HepG2 (cell line): ENCODE measurements at regions not wholly inside any gene's neighbourhood (a gene's known extent, or its start where the extent isn't known, plus 50 kb on each side); places are given as distances from the start of the nearest gene placed in this dataset.

ENCODE experiments used
- ATAC-seq: fragments of 200-7000 bp; cut with Tn5 transposase; 3 replicates; pipeline ENCODE4 v1.9.1; 2020; ENCODE audit warnings: mild to moderate bottlenecking, moderate library complexity
- BruUV-seq: library from RNA; stranded (reverse); fragments of 400-500 nt; replicated peaks from 2 replicates; lab custom pipeline; 2021; lab: Mats Ljungman, UMichigan
- CTCF ChIA-PET: fragments of 300-600 bp; formaldehyde crosslinking; extraction: SDS; loops from one replicate; lab custom pipeline; 2021; ENCODE audit warnings: low total read pairs, inconsistent platforms, low intra/inter-chr PET ratio; lab: Yijun Ruan, JAX
- POLR2A ChIA-PET: fragments of 350-600 bp; sonication (Branson Sonifier 250); formaldehyde crosslinking; loops from one replicate; lab custom pipeline; 2020; ENCODE audit warnings: antibody characterized with exemption, inconsistent platforms; lab: Yijun Ruan, JAX
- DNase-seq: peaks from one replicate; pipeline ENCODE4 v3.0.0-alpha.2; 2015; ENCODE audit warnings: low spot score
- FAIRE-seq: peaks from 3 replicates; lab custom pipeline; 2011; peaks lifted over from hg19 to GRCh38; lab: Jason Lieb, UNC
- H2AFZ ChIP-seq: one replicate; pipeline ENCODE4 v1.6.1; 2011; ENCODE audit warnings: low read length, inconsistent platforms
- H3K27ac ChIP-seq: fragments of 300-600 bp; 3 replicates; pipeline ENCODE4 v1.8.0; 2011; ENCODE audit warnings: mixed run types, mild to moderate bottlenecking, mixed read lengths, low read length, inconsistent platforms; ENCODE audit not compliant: insufficient read depth; ENCODE audit errors: extremely low read length
- H3K27me3 ChIP-seq, 2 experiments: fragments of 200-600 bp in 1 of 2; 2 replicates in 1 of 2; 3 replicates in 1 of 2; pipeline versions ENCODE4 v1.6.0 to v1.8.0; 2011; ENCODE audit warnings: low read length in 2 of 2, mild to moderate bottlenecking in 2 of 2, moderate library complexity in 2 of 2, inconsistent platforms in 1 of 2; ENCODE audit not compliant: insufficient read depth in 2 of 2, control insufficient read depth in 1 of 2
- H3K36me3 ChIP-seq, 2 experiments: fragments of 200-600 bp in 1 of 2; replicated peaks in 1 of 2; 2 replicates in 1 of 2; 3 replicates in 1 of 2; pipeline versions ENCODE4 v1.5.1 to v1.8.0; 2011; ENCODE audit warnings: low read length in 2 of 2, inconsistent platforms in 1 of 2; ENCODE audit not compliant: insufficient read depth in 2 of 2, control insufficient read depth in 1 of 2
- H3K4me1 ChIP-seq: 2 replicates; pipeline ENCODE4 v1.5.1; 2012; ENCODE audit warnings: low read length, inconsistent platforms; ENCODE audit not compliant: insufficient read depth
- H3K4me2 ChIP-seq: 2 replicates; pipeline ENCODE4 v1.6.0; 2011; ENCODE audit warnings: low read depth, low read length, inconsistent platforms
- H3K4me3 ChIP-seq, 3 experiments: fragments of 200-600 bp in 1 of 3; sonication (generic), shearing (Covaris generic) in 1 of 3; replicated peaks in 1 of 3; 2 replicates each; pipeline ENCODE4 v1.5.1; 2011 to 2016; ENCODE audit warnings: low read length in 3 of 3, inconsistent platforms in 2 of 3, low read depth in 2 of 3, mild to moderate bottlenecking in 2 of 3, control low read depth in 1 of 3, mixed read lengths in 1 of 3; ENCODE audit not compliant: insufficient read depth in 1 of 3
- H3K79me2 ChIP-seq: one replicate; pipeline ENCODE4 v1.6.1; 2011; ENCODE audit warnings: low read length, inconsistent platforms; ENCODE audit not compliant: insufficient read depth
- H3K9ac ChIP-seq: 2 replicates; pipeline ENCODE4 v1.6.0; 2011; ENCODE audit warnings: mild to moderate bottlenecking, low read depth, low read length, inconsistent platforms; ENCODE audit not compliant: insufficient read depth
- H3K9me3 ChIP-seq: 2 replicates; pipeline ENCODE4 v1.5.1; 2012; ENCODE audit warnings: mild to moderate bottlenecking, low read length
- H4K20me1 ChIP-seq: 2 replicates; pipeline ENCODE4 v1.6.0; 2011; ENCODE audit warnings: inconsistent platforms, mild to moderate bottlenecking, low read length, moderate library complexity; ENCODE audit not compliant: insufficient read depth
- FOXP4 ChIP-seq: sonication (generic); formaldehyde crosslinking; IDR thresholded peaks from 2 replicates; pipeline ENCODE4 v1.4.0; 2020; ENCODE audit warnings: missing genetic modification reagents
- GATAD2A ChIP-seq: IDR thresholded peaks from 2 replicates; pipeline ENCODE4 v1.6.1; 2016
- JARID2 ChIP-seq: sonication (generic); formaldehyde crosslinking; IDR thresholded peaks from 2 replicates; pipeline ENCODE4 v1.8.1; 2023; ENCODE audit warnings: missing genetic modification reagents, inconsistent platforms; ENCODE audit not compliant: insufficient replicate concordance
- KDM5B ChIP-seq: sonication (generic); formaldehyde crosslinking; IDR thresholded peaks from 2 replicates; pipeline ENCODE4 v1.4.0; 2020; ENCODE audit warnings: missing genetic modification reagents, mild to moderate bottlenecking, borderline replicate concordance
- MBNL3 ChIP-seq: fragments of 250-450 bp; sonication (Bioruptor Pico); conservative IDR thresholded peaks from 2 replicates; pipeline ENCODE4 v1.8.0; 2022; ENCODE audit warnings: mild to moderate bottlenecking, inconsistent platforms
- RARA ChIP-seq: IDR thresholded peaks from 2 replicates; pipeline ENCODE4 v1.6.1; 2016; ENCODE audit warnings: missing genetic modification reagents, missing compliant biosample characterization
- RXRA ChIP-seq: sonication (generic); formaldehyde crosslinking; IDR thresholded peaks from 2 replicates; pipeline ENCODE4 v1.5.1; 2020; ENCODE audit warnings: missing genetic modification reagents
- ZNF598 ChIP-seq: sonication (generic); formaldehyde crosslinking; IDR thresholded peaks from 2 replicates; pipeline ENCODE4 v1.5.1; 2020; ENCODE audit warnings: mild to moderate bottlenecking, missing genetic modification reagents, borderline replicate concordance
- ZNF644 ChIP-seq: IDR thresholded peaks from 2 replicates; pipeline ENCODE4 v1.6.1; 2016; ENCODE audit warnings: low read depth
- ZNF674 ChIP-seq: sonication (generic); formaldehyde crosslinking; IDR thresholded peaks from 2 replicates; pipeline ENCODE4 v1.5.0; 2020; ENCODE audit warnings: low read depth, mild to moderate bottlenecking, missing genetic modification reagents
- WGBS: methylation state at CpG from one replicate; pipeline ENCODE4 v1.1.6; 2017; ENCODE audit warnings: low lambda C conversion rate; 5-methylcytosine and 5-hydroxymethylcytosine counted together
- in situ Hi-C: cut with HindIII; loops from 2 replicates; pipeline ENCODE4 v1.10.0; 2017; ENCODE audit warnings: low pct_unique_long_range_greater_than_20kb; ENCODE audit not compliant: extremely low pct_ligation_motif_present
- intact Hi-C: fragments of 100-400 bp; cut with micrococcal nuclease; formaldehyde crosslinking; loops from one replicate; pipeline ENCODE4 v1.10.0; 2022; ENCODE audit not compliant: unreplicated experiment
- TF ChIP-seq, protein P1 (sequence below): sonication (generic); formaldehyde crosslinking; IDR thresholded peaks from 2 replicates; pipeline ENCODE4 v1.4.0; 2020; ENCODE audit warnings: missing genetic modification reagents
- TF ChIP-seq, protein P2 (sequence below): sonication (generic); formaldehyde crosslinking; IDR thresholded peaks from 2 replicates; pipeline ENCODE4 v1.5.0; 2020; ENCODE audit warnings: mild to moderate bottlenecking, missing genetic modification reagents, borderline replicate concordance
- TF ChIP-seq, protein P3 (sequence below): sonication (generic); formaldehyde crosslinking; IDR thresholded peaks from 2 replicates; pipeline ENCODE4 v1.8.0; 2022; ENCODE audit warnings: mild to moderate bottlenecking, missing genetic modification reagents

DNA sequence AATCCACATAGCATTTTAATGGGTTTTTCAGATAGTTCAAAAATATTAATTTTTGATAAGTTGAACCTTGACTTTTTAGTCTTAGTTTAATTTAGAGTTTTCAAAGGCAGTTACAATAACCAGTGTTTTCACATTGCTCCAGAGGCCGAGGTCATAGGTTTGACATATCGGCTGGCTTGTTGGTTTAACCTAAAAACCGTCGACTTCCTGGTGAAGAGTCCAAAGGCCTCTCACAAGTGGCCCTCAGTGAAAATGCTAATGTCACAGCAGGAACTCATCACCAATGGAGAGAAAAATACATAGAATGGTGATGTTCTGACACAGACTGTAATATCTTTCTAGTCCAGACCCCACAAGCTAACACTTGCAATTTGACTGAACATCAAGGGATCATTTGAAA, 642.3 kb downstream of the PLOD2 start:
- ChIA-PET POLR2A (no interaction called here), CTCF (no interaction called here)
- intact Hi-C loops (loop anchor here (10.0 kb wide), 1 partner anchor 74 kb away; no protein-coding TSS in a partner anchor), in situ Hi-C loops (no loop called here)
- no peaks in the 10 kb centered on the region for H3K27me3 ChIP-seq
- H3K4me2 ChIP-seq: peak overlapping the region; percentile 14
- 0% methylated on average over 4 of the region's 4 CpGs for WGBS
- peaks cover 34% of the 10 kb centered on the region for H3K4me1 ChIP-seq
- ATAC-seq (peak; percentile 97), FAIRE-seq (peak; percentile 92), DNase-seq (peak; percentile 67)
- H4K20me1 ChIP-seq: no peaks in the 10 kb centered on the region
- H3K9ac ChIP-seq: no peak overlapping the region
- H3K79me2 ChIP-seq: no peaks in the 10 kb centered on the region
- H3K4me3 ChIP-seq: no peak overlapping the region
- H3K36me3 ChIP-seq: no peaks in the 10 kb centered on the region
- no peaks in the 10 kb centered on the region for H3K9me3 ChIP-seq
- H2AFZ ChIP-seq: no peak overlapping the region
- BruUV-seq: no TSS peak
- peak overlapping the region; percentile 5 for H3K27ac ChIP-seq
- TF ChIP-seq ZNF674 (CRISPR knock-in tag) (no peak), ZNF598 (CRISPR knock-in tag) (no peak), RXRA (CRISPR knock-in tag) (peak; percentile 31; the same call in 1 of the 2 replicates), MBNL3 (no peak), JARID2 (CRISPR knock-in tag) (no peak), FOXP4 (CRISPR knock-in tag) (peak; percentile 14; the same call in 1 of the 2 replicates), ZNF644 (CRISPR knock-in tag) (peak; percentile 89), KDM5B (no peak), RARA (CRISPR knock-in tag) (peak; percentile 84), GATAD2A (peak; percentile 49; the same call in 1 of the 2 replicates)
- TF ChIP-seq, protein P1, sequence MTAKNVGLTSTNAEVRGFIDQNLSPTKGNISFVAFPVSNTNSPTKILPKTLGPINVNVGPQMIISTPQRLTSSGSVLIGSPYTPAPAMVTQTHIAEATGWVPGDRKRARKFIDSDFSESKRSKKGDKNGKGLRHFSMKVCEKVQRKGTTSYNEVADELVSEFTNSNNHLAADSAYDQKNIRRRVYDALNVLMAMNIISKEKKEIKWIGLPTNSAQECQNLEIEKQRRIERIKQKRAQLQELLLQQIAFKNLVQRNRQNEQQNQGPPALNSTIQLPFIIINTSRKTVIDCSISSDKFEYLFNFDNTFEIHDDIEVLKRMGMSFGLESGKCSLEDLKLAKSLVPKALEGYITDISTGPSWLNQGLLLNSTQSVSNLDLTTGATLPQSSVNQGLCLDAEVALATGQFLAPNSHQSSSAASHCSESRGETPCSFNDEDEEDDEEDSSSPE: no peak
- TF ChIP-seq, protein P2, sequence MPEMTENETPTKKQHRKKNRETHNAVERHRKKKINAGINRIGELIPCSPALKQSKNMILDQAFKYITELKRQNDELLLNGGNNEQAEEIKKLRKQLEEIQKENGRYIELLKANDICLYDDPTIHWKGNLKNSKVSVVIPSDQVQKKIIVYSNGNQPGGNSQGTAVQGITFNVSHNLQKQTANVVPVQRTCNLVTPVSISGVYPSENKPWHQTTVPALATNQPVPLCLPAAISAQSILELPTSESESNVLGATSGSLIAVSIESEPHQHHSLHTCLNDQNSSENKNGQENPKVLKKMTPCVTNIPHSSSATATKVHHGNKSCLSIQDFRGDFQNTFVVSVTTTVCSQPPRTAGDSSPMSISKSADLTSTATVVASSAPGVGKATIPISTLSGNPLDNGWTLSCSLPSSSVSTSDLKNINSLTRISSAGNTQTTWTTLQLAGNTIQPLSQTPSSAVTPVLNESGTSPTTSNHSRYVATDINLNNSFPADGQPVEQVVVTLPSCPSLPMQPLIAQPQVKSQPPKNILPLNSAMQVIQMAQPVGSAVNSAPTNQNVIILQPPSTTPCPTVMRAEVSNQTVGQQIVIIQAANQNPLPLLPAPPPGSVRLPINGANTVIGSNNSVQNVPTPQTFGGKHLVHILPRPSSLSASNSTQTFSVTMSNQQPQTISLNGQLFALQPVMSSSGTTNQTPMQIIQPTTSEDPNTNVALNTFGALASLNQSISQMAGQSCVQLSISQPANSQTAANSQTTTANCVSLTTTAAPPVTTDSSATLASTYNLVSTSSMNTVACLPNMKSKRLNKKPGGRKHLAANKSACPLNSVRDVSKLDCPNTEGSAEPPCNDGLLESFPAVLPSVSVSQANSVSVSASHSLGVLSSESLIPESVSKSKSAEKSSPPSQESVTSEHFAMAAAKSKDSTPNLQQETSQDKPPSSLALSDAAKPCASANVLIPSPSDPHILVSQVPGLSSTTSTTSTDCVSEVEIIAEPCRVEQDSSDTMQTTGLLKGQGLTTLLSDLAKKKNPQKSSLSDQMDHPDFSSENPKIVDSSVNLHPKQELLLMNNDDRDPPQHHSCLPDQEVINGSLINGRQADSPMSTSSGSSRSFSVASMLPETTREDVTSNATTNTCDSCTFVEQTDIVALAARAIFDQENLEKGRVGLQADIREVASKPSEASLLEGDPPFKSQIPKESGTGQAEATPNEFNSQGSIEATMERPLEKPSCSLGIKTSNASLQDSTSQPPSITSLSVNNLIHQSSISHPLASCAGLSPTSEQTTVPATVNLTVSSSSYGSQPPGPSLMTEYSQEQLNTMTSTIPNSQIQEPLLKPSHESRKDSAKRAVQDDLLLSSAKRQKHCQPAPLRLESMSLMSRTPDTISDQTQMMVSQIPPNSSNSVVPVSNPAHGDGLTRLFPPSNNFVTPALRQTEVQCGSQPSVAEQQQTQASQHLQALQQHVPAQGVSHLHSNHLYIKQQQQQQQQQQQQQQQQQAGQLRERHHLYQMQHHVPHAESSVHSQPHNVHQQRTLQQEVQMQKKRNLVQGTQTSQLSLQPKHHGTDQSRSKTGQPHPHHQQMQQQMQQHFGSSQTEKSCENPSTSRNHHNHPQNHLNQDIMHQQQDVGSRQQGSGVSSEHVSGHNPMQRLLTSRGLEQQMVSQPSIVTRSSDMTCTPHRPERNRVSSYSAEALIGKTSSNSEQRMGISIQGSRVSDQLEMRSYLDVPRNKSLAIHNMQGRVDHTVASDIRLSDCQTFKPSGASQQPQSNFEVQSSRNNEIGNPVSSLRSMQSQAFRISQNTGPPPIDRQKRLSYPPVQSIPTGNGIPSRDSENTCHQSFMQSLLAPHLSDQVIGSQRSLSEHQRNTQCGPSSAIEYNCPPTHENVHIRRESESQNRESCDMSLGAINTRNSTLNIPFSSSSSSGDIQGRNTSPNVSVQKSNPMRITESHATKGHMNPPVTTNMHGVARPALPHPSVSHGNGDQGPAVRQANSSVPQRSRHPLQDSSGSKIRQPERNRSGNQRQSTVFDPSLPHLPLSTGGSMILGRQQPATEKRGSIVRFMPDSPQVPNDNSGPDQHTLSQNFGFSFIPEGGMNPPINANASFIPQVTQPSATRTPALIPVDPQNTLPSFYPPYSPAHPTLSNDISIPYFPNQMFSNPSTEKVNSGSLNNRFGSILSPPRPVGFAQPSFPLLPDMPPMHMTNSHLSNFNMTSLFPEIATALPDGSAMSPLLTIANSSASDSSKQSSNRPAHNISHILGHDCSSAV: no peak
- TF ChIP-seq, protein P3, sequence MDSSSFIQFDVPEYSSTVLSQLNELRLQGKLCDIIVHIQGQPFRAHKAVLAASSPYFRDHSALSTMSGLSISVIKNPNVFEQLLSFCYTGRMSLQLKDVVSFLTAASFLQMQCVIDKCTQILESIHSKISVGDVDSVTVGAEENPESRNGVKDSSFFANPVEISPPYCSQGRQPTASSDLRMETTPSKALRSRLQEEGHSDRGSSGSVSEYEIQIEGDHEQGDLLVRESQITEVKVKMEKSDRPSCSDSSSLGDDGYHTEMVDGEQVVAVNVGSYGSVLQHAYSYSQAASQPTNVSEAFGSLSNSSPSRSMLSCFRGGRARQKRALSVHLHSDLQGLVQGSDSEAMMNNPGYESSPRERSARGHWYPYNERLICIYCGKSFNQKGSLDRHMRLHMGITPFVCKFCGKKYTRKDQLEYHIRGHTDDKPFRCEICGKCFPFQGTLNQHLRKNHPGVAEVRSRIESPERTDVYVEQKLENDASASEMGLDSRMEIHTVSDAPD: 0 out of 2 replicates have a peak, but pooled peaks have one; percentile 24
